ENCODE measurements at regions not wholly inside any gene's neighbourhood (a gene's known extent, or its start where the extent isn't known, plus 50 kb on each side); places are given as distances from the start of the nearest gene placed in this dataset.

DNA sequence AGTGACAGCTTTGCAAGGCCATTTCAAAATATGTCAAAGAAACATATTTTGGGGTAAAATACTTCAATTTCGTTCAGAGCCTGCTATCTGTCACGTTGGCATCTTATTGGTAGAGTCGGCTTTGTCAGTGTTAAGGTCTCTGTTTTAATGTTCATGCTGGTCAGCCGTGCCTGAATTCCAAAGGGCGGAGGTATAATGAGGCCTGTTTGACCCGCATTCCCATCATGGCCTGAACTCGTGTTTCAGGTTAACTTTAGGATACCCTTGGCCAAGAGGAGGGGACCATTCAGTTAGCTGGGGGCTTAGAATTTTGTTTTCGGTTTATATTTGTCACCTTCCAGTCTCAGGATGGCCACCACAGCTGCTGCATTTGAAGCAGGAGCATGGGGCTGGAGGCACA, 236.4 kb downstream of the NFATC2 start:
- H3K9me3 ChIP-seq (ENCODE audit: control insufficient read depth in 2 of 3, insufficient read depth in 1 of 3, low read length in 3 of 3) = peaks cover 0 to 4% (median 0%) of the 10 kb centered on the region in 3 donors
- H3K9ac ChIP-seq (ENCODE audit: low read length in 3 of 3) = no peak overlapping the region
- H3K27me3 ChIP-seq (ENCODE audit: control insufficient read depth, insufficient read depth, low read length) = no peaks in the 10 kb centered on the region
- H3K4me1 ChIP-seq (ENCODE audit: control insufficient read depth in 2 of 3, insufficient read depth in 2 of 3, low read depth in 1 of 3, low read length in 3 of 3) = peaks cover 0 to 3% (median 0%) of the 10 kb centered on the region in 3 donors
- no peak overlapping the region for H3K4me3 ChIP-seq (ENCODE audit: low read length in 3 of 3)
- FAIRE-seq (no peak), DNase-seq (no peak)
- TF ChIP-seq, protein P1, sequence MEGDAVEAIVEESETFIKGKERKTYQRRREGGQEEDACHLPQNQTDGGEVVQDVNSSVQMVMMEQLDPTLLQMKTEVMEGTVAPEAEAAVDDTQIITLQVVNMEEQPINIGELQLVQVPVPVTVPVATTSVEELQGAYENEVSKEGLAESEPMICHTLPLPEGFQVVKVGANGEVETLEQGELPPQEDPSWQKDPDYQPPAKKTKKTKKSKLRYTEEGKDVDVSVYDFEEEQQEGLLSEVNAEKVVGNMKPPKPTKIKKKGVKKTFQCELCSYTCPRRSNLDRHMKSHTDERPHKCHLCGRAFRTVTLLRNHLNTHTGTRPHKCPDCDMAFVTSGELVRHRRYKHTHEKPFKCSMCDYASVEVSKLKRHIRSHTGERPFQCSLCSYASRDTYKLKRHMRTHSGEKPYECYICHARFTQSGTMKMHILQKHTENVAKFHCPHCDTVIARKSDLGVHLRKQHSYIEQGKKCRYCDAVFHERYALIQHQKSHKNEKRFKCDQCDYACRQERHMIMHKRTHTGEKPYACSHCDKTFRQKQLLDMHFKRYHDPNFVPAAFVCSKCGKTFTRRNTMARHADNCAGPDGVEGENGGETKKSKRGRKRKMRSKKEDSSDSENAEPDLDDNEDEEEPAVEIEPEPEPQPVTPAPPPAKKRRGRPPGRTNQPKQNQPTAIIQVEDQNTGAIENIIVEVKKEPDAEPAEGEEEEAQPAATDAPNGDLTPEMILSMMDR (IDR thresholded peaks at IDR 0.05; ENCODE audit: borderline replicate concordance, extremely low read depth, insufficient read depth) = no peak
- no peaks in the 10 kb centered on the region for H3K36me3 ChIP-seq (ENCODE audit: control insufficient read depth in 2 of 3, insufficient read depth in 3 of 3, low read length in 3 of 3)
- no peak overlapping the region for H3K27ac ChIP-seq (ENCODE audit: low read depth in 2 of 2, low read length in 2 of 2)
- intact Hi-C loops (cut with DNase I) = loop anchor here (5.0 kb wide), 1 partner anchor 319 kb away; no protein-coding TSS in a partner anchor

DNA sequence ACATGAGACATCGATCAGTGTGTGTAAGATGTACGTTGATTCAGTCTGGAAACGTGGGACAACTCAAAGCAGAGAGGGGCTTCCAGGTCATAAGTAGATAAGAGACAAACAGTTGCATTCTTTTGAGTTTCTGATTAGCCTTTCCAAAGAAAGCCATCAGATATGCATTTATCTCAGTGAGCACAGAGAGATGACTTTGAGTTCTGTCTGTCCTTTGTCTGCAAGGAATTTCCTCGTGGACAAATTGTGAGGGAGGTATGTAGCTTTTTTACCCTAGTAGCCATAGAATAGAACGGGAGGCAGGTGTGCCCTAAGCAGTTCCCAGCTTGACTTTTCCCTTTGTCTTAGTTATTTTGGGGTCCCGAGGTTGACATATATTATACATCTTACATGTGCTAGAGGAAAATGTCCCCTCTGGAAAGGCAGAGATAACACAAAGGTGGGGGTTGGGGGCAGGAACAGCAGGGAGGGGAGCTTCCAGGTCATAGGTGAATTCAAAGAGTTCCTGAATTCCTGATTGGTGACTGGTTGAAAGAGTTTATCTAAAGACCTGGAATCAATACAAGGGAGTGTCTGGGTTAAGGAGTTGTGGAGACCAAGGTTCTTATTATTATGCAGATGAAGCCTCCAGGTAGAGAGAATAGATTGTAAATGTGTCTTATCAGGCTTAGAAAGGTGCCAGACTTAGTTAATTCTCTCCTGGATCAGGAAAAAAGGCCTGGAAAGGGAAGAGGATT, 237.0 kb downstream of the NFATC2 start:
- FAIRE-seq = no peak
- no peak for DNase-seq
- Histone ChIP-seq H3K27me3 (ENCODE audit: control insufficient read depth, insufficient read depth, low read length) (no peaks in the 10 kb centered on the region), H3K27ac (ENCODE audit: low read depth in 2 of 2, low read length in 2 of 2) (no peak overlapping the region), H3K4me1 (ENCODE audit: control insufficient read depth in 2 of 3, insufficient read depth in 2 of 3, low read depth in 1 of 3, low read length in 3 of 3) (peaks cover 0 to 3% (median 0%) of the 10 kb centered on the region in 3 donors), H3K9ac (ENCODE audit: low read length in 3 of 3) (no peak overlapping the region), H3K4me3 (ENCODE audit: low read length in 3 of 3) (no peak overlapping the region), H3K36me3 (ENCODE audit: control insufficient read depth in 2 of 3, insufficient read depth in 3 of 3, low read length in 3 of 3) (no peaks in the 10 kb centered on the region), H3K9me3 (ENCODE audit: control insufficient read depth in 2 of 3, insufficient read depth in 1 of 3, low read length in 3 of 3) (peaks cover 0 to 4% (median 0%) of the 10 kb centered on the region in 3 donors)
- intact Hi-C loops (cut with DNase I) = loop anchor here (5.0 kb wide), 1 partner anchor 318 kb away; no protein-coding TSS in a partner anchor
- TF ChIP-seq, protein P1 (IDR thresholded peaks at IDR 0.05; ENCODE audit: borderline replicate concordance, extremely low read depth, insufficient read depth) = no peak

DNA sequence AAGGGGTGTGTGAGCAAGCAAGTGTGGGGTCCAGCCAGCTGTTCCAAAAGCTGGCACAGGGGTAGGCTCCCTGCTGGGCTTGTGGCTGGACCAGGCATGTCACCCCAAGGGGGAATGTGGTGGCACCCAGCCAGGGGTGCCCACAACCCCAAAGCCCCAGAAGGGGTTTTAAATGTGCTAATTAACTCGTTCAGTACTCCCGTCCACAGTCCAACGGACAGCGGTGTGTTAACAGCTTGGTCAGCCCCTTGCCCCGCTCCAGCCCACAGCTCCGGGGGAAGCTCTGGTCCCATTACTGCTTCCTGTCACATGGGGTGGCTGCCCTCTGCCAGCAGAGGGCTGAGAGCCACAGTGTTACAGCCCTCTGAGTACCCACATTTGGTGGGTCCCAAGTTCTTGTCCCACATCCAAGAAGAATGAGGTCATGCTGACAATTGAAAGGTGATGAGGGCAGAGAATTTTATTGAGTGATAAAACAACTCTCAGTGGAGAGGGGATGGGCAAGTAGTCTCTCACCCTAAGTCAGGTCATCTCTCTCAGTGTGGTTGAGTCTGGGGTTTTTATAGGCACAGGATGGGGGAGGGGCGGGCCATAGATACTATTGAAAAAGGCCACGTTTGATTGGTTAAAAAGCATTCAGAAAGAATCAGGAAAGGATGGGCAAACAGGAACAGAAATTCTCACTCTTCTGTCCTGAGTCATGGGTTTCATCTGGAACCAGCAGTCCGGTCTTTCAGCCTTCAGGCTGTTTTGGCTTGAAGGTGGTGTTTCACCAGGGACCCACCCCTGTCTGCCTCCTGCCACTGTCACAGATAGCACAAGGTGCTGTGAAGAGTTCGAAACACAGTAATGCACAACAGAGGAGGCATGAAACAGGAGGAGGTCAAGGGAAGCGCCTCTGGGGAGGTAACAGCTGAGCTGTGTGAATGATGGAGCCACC, 238.5 kb downstream of the NFATC2 start:
- intact Hi-C loops (cut with DNase I) = no loop called here
- peaks cover 0 to 4% (median 0%) of the 10 kb centered on the region in 3 donors for H3K9me3 ChIP-seq (ENCODE audit: control insufficient read depth in 2 of 3, insufficient read depth in 1 of 3, low read length in 3 of 3)
- no peak overlapping the region for H3K27ac ChIP-seq (ENCODE audit: low read depth in 2 of 2, low read length in 2 of 2)
- no peaks in the 10 kb centered on the region for H3K27me3 ChIP-seq (ENCODE audit: control insufficient read depth, insufficient read depth, low read length)
- DNase-seq = no peak
- no peaks in the 10 kb centered on the region for H3K36me3 ChIP-seq (ENCODE audit: control insufficient read depth in 2 of 3, insufficient read depth in 3 of 3, low read length in 3 of 3)
- no peak for FAIRE-seq
- no peak overlapping the region for H3K9ac ChIP-seq (ENCODE audit: low read length in 3 of 3)
- peaks cover 0 to 3% (median 0%) of the 10 kb centered on the region in 3 donors for H3K4me1 ChIP-seq (ENCODE audit: control insufficient read depth in 2 of 3, insufficient read depth in 2 of 3, low read depth in 1 of 3, low read length in 3 of 3)
- no peak overlapping the region for H3K4me3 ChIP-seq (ENCODE audit: low read length in 3 of 3)
- TF ChIP-seq, protein P1 (IDR thresholded peaks at IDR 0.05; ENCODE audit: borderline replicate concordance, extremely low read depth, insufficient read depth) = no peak
